HCT116 (cell line): ENCODE measurements at regions not wholly inside any gene's neighbourhood (a gene's known extent, or its start where the extent isn't known, plus 50 kb on each side); places are given as distances from the start of the nearest gene placed in this dataset.

Experiments
- ATAC-seq: fragments of 200-7000 bp; cut with Tn5 transposase; 2 replicates; pipeline ENCODE4 v1.9.1; 2020; ENCODE audit warnings: mild to moderate bottlenecking, moderate library complexity
- BruUV-seq: library from RNA; stranded (reverse); fragments of 400-500 nt; replicated peaks from 2 replicates; lab custom pipeline; 2021; lab: Mats Ljungman, UMichigan
- CTCF ChIA-PET: fragments of 300-600 bp; sonication (Branson Sonifier 250); formaldehyde crosslinking; loops from one replicate; lab custom pipeline; 2021; ENCODE audit warnings: antibody characterized with exemption; lab: Charles Lee
- POLR2A ChIA-PET: fragments of 300-600, 350-600 bp; sonication (Branson Sonifier 250); formaldehyde crosslinking; loops from one replicate; lab custom pipeline; 2021; ENCODE audit warnings: antibody characterized with exemption; lab: Charles Lee
- RAD21 ChIA-PET, 2 experiments: fragments of 300-600 bp; sonication (Branson Sonifier 250); formaldehyde crosslinking; loops; one replicate each; lab custom pipeline; 2023; ENCODE audit warnings: low total read pairs in 2 of 2; ENCODE audit not compliant: uncharacterized antibody in 2 of 2, unreplicated experiment in 2 of 2, low non-redundant PET in 1 of 2; lab: Charles Lee
- DNase-seq: peaks from one replicate; pipeline ENCODE4 v3.0.0-alpha.2; 2010; ENCODE audit warnings: low read depth, low spot score
- H2AFZ ChIP-seq: fragments of 200-600 bp; shearing (Covaris generic), sonication (generic); 2 replicates; pipeline ENCODE4 v1.6.1; 2017; ENCODE audit warnings: low read depth, mixed run types, mixed read lengths, antibody characterized with exemption, low read length; ENCODE audit not compliant: poor library complexity, severe bottlenecking
- H3K27ac ChIP-seq: 2 replicates; pipeline ENCODE4 v1.5.1; 2012; ENCODE audit warnings: low read depth, low read length
- H3K27me3 ChIP-seq: fragments of 200-600 bp; sonication (generic); 2 replicates; pipeline ENCODE4 v1.6.1; 2016; ENCODE audit warnings: mixed run types, low read length, mixed read lengths; ENCODE audit not compliant: insufficient read depth
- H3K36me3 ChIP-seq, 2 experiments: fragments of 200-500 bp in 1 of 2; fragments of 200-600 bp in 1 of 2; sonication (Bioruptor generic) in 1 of 2; sonication (generic) in 1 of 2; 2 replicates each; pipeline versions ENCODE4 v1.5.1 to v1.6.1; 2014 to 2016; ENCODE audit warnings: low read length in 2 of 2, inconsistent platforms in 1 of 2, mixed read lengths in 1 of 2, mixed run types in 1 of 2; ENCODE audit not compliant: insufficient read depth in 2 of 2, control insufficient read depth in 1 of 2
- H3K4me1 ChIP-seq, 2 experiments: fragments of 200-600 bp in 1 of 2; sonication (generic) in 1 of 2; 2 replicates each; pipeline versions ENCODE4 v1.5.1 to v1.6.1; 2012 to 2017; ENCODE audit warnings: low read length in 2 of 2, inconsistent platforms in 1 of 2, mild to moderate bottlenecking in 1 of 2, mixed read lengths in 1 of 2, mixed run types in 1 of 2, moderate library complexity in 1 of 2; ENCODE audit not compliant: insufficient read depth in 2 of 2, control insufficient read depth in 1 of 2
- H3K4me2 ChIP-seq: fragments of 200-600 bp; sonication (generic); 2 replicates; pipeline ENCODE4 v1.6.1; 2017; ENCODE audit warnings: mixed run types, low read length, mixed read lengths
- H3K4me3 ChIP-seq, 2 experiments: fragments of 200-600 bp in 1 of 2; sonication (generic) in 1 of 2; replicated peaks in 1 of 2; 2 replicates each; pipeline ENCODE4 v1.5.1; 2011 to 2016; ENCODE audit warnings: low read length in 2 of 2, control low read depth in 1 of 2, low read depth in 1 of 2, mild to moderate bottlenecking in 1 of 2, mixed read lengths in 1 of 2, mixed run types in 1 of 2
- H3K79me2 ChIP-seq: fragments of 200-600 bp; sonication (generic); 2 replicates; pipeline ENCODE4 v1.6.1; 2017; ENCODE audit warnings: mild to moderate bottlenecking, mixed run types, low read length, moderate library complexity, mixed read lengths; ENCODE audit not compliant: insufficient read depth
- H3K9ac ChIP-seq: fragments of 200-600 bp; sonication (generic); 2 replicates; pipeline ENCODE4 v1.6.1; 2016; ENCODE audit warnings: low read length, mixed read lengths
- H3K9me2 ChIP-seq: fragments of 200-600 bp; sonication (generic), shearing (Covaris generic); 2 replicates; pipeline ENCODE4 v1.6.1; 2017; ENCODE audit warnings: mixed run types, mild to moderate bottlenecking, moderate library complexity; ENCODE audit not compliant: insufficient read depth
- H3K9me3 ChIP-seq, 2 experiments: fragments of 200-500 bp in 1 of 2; fragments of 200-600 bp in 1 of 2; sonication (Bioruptor generic) in 1 of 2; sonication (generic) in 1 of 2; 2 replicates each; pipeline ENCODE4 v1.6.1; 2014 to 2017; ENCODE audit warnings: low read length in 2 of 2, mixed read lengths in 2 of 2, inconsistent platforms in 1 of 2, low read depth in 1 of 2, mild to moderate bottlenecking in 1 of 2, mixed run types in 1 of 2, moderate library complexity in 1 of 2; ENCODE audit not compliant: control insufficient read depth in 1 of 2, insufficient read depth in 1 of 2
- H4K20me1 ChIP-seq: fragments of 200-600 bp; sonication (generic), shearing (Covaris generic); 2 replicates; pipeline ENCODE4 v1.6.1; 2017; ENCODE audit warnings: mixed run types, mild to moderate bottlenecking, moderate library complexity; ENCODE audit not compliant: insufficient read depth
- CBX3 ChIP-seq: IDR thresholded peaks from 2 replicates; pipeline ENCODE4 v1.6.1; 2012; ENCODE audit warnings: low read depth
- CEBPB ChIP-seq: IDR thresholded peaks from 2 replicates; pipeline ENCODE4 v1.6.1; 2012; ENCODE audit warnings: low read depth
- EGR1 ChIP-seq: IDR thresholded peaks from 2 replicates; pipeline ENCODE4 v1.6.1; 2012; ENCODE audit warnings: low read depth
- ELF1 ChIP-seq: IDR thresholded peaks from 2 replicates; pipeline ENCODE4 v1.6.1; 2012; ENCODE audit warnings: low read depth, borderline replicate concordance
- EZH2 ChIP-seq: fragments of 200-600 bp; sonication (generic); IDR thresholded peaks from 2 replicates; pipeline ENCODE4 v1.6.1; 2017; ENCODE audit warnings: antibody characterized with exemption, mixed run types
- JUND ChIP-seq: IDR thresholded peaks from 2 replicates; pipeline ENCODE4 v1.6.1; 2012
- POLR2A ChIP-seq: IDR thresholded peaks from 2 replicates; pipeline ENCODE4 v1.7.0; 2011; ENCODE audit warnings: borderline replicate concordance; ENCODE audit not compliant: insufficient read depth, insufficient read length; ENCODE audit errors: extremely low read depth
- POLR2AphosphoS5 ChIP-seq: IDR thresholded peaks from 2 replicates; pipeline ENCODE4 v1.6.1; 2011; ENCODE audit warnings: mild to moderate bottlenecking, low read depth, low read length, moderate library complexity
- RAD21 ChIP-seq: IDR thresholded peaks from 2 replicates; pipeline ENCODE4 v1.6.1; 2012; ENCODE audit warnings: low read depth, mild to moderate bottlenecking
- SIN3A ChIP-seq: IDR thresholded peaks from 2 replicates; pipeline ENCODE4 v1.6.1; 2012; ENCODE audit warnings: low read depth
- SP1 ChIP-seq: IDR thresholded peaks from 2 replicates; pipeline ENCODE4 v1.6.1; 2012; ENCODE audit warnings: low read depth
- TCF7L2 ChIP-seq: IDR thresholded peaks from 2 replicates; pipeline ENCODE4 v1.7.0; 2011; ENCODE audit warnings: borderline replicate concordance, inconsistent platforms; ENCODE audit not compliant: insufficient read depth, insufficient read length; ENCODE audit errors: extremely low read depth
- YY1 ChIP-seq: IDR thresholded peaks from 2 replicates; pipeline ENCODE4 v1.6.1; 2011; ENCODE audit warnings: low read length, low read depth, moderate library complexity, mild to moderate bottlenecking; ENCODE audit not compliant: insufficient replicate concordance; ENCODE audit errors: extremely low read depth
- ZFX ChIP-seq: fragments of 450-650 bp; IDR thresholded peaks from 2 replicates; pipeline ENCODE4 v1.6.1; 2017
- intact Hi-C: fragments of 100-400 bp; cut with micrococcal nuclease; formaldehyde crosslinking; loops from 2 replicates; pipeline ENCODE4 v1.10.0; 2022
- TF ChIP-seq, protein P1 (sequence below): IDR thresholded peaks from 2 replicates; pipeline ENCODE4 v1.6.1; 2012
- TF ChIP-seq, protein P2 (sequence below): IDR thresholded peaks from 2 replicates; pipeline ENCODE4 v1.6.1; 2012; ENCODE audit warnings: low read depth
- TF ChIP-seq, protein P3 (sequence below): IDR thresholded peaks from 2 replicates; pipeline ENCODE4 v1.6.1; 2012
- TF ChIP-seq, protein P4 (sequence below), 3 experiments: fragments of 200-600 bp in 1 of 3; sonication (generic) in 1 of 3; IDR thresholded peaks in 2 of 3; conservative IDR thresholded peaks in 1 of 3; 2 replicates each; pipeline ENCODE4 v1.5.1; 2012 to 2017; ENCODE audit warnings: low read depth in 2 of 3, low read length in 2 of 3, antibody characterized with exemption in 1 of 3, borderline replicate concordance in 1 of 3, control low read depth in 1 of 3, mild to moderate bottlenecking in 1 of 3, mixed read lengths in 1 of 3, mixed run types in 1 of 3, moderate library complexity in 1 of 3; ENCODE audit not compliant: insufficient read depth in 1 of 3
- TF ChIP-seq, protein P5 (sequence below): IDR thresholded peaks from 2 replicates; pipeline ENCODE4 v1.6.1; 2011; ENCODE audit warnings: mild to moderate bottlenecking, low read length, moderate library complexity; ENCODE audit not compliant: insufficient replicate concordance; ENCODE audit errors: extremely low read depth

DNA sequence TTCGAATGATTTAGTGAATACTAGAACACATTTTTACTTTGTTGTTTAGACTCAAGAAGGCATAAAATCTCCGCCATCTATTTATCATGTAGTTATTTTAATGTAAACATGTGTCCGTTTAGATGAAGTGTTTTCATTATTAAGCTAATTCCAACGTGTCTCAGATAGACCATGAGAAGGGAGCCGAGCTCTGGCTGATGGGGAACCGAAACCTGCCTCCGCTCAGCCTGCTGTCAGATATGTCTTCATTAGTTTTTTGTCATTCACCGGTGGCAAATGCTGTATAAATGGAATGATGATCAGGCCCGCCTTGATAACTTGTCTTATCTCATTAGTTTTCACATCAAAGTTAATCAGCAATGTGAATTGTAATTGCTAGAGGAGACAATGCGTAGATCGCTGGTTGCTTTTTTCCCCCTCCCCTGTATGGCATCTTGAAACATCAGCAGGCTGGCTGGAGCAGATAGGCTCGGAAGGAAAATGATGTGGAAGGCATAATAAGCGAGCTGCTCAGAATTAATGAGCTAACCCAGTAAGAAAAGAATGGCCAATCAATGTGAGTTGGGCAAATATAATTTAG lies 136.4 kb downstream of the LINC00237 start:
- ATAC-seq, result no peak
- Histone ChIP-seq H3K4me1 (no peaks in the 10 kb centered on the region), H3K9me2 (no peaks in the 10 kb centered on the region), H3K36me3 (no peaks in the 10 kb centered on the region), H3K4me3 (no peak overlapping the region), H3K79me2 (no peaks in the 10 kb centered on the region), H2AFZ (no peak overlapping the region), H3K27ac (no peak overlapping the region), H3K9me3 (no peaks in the 10 kb centered on the region), H3K4me2 (no peak overlapping the region), H3K27me3 (peaks cover 50% of the 10 kb centered on the region), H3K9ac (no peak overlapping the region), H4K20me1 (no peaks in the 10 kb centered on the region)
- intact Hi-C loops, result no loop called here
- TF ChIP-seq, protein P1, sequence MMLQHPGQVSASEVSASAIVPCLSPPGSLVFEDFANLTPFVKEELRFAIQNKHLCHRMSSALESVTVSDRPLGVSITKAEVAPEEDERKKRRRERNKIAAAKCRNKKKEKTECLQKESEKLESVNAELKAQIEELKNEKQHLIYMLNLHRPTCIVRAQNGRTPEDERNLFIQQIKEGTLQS, result no peak
- TF ChIP-seq EZH2 (no peak), POLR2A (no peak), ZFX (no peak), POLR2AphosphoS5 (no peak), SIN3A (no peak), YY1 (no peak), JUND (no peak), EGR1 (no peak), CBX3 (no peak), CEBPB (no peak), RAD21 (no peak), ELF1 (no peak), TCF7L2 (no peak), SP1 (no peak)
- TF ChIP-seq, protein P2, sequence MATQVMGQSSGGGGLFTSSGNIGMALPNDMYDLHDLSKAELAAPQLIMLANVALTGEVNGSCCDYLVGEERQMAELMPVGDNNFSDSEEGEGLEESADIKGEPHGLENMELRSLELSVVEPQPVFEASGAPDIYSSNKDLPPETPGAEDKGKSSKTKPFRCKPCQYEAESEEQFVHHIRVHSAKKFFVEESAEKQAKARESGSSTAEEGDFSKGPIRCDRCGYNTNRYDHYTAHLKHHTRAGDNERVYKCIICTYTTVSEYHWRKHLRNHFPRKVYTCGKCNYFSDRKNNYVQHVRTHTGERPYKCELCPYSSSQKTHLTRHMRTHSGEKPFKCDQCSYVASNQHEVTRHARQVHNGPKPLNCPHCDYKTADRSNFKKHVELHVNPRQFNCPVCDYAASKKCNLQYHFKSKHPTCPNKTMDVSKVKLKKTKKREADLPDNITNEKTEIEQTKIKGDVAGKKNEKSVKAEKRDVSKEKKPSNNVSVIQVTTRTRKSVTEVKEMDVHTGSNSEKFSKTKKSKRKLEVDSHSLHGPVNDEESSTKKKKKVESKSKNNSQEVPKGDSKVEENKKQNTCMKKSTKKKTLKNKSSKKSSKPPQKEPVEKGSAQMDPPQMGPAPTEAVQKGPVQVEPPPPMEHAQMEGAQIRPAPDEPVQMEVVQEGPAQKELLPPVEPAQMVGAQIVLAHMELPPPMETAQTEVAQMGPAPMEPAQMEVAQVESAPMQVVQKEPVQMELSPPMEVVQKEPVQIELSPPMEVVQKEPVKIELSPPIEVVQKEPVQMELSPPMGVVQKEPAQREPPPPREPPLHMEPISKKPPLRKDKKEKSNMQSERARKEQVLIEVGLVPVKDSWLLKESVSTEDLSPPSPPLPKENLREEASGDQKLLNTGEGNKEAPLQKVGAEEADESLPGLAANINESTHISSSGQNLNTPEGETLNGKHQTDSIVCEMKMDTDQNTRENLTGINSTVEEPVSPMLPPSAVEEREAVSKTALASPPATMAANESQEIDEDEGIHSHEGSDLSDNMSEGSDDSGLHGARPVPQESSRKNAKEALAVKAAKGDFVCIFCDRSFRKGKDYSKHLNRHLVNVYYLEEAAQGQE, result no peak
- TF ChIP-seq, protein P3, sequence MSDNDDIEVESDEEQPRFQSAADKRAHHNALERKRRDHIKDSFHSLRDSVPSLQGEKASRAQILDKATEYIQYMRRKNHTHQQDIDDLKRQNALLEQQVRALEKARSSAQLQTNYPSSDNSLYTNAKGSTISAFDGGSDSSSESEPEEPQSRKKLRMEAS, result no peak
- TF ChIP-seq, protein P4, sequence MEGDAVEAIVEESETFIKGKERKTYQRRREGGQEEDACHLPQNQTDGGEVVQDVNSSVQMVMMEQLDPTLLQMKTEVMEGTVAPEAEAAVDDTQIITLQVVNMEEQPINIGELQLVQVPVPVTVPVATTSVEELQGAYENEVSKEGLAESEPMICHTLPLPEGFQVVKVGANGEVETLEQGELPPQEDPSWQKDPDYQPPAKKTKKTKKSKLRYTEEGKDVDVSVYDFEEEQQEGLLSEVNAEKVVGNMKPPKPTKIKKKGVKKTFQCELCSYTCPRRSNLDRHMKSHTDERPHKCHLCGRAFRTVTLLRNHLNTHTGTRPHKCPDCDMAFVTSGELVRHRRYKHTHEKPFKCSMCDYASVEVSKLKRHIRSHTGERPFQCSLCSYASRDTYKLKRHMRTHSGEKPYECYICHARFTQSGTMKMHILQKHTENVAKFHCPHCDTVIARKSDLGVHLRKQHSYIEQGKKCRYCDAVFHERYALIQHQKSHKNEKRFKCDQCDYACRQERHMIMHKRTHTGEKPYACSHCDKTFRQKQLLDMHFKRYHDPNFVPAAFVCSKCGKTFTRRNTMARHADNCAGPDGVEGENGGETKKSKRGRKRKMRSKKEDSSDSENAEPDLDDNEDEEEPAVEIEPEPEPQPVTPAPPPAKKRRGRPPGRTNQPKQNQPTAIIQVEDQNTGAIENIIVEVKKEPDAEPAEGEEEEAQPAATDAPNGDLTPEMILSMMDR (IDR thresholded peaks at IDR 0.05 in 2 of 3, conservative IDR thresholded peaks at IDR 0.05 in 1 of 3; ENCODE audit: borderline replicate concordance in 1 of 3, insufficient read depth in 1 of 3, low read depth in 2 of 3, low read length in 2 of 3), result no peak
- TF ChIP-seq, protein P5, sequence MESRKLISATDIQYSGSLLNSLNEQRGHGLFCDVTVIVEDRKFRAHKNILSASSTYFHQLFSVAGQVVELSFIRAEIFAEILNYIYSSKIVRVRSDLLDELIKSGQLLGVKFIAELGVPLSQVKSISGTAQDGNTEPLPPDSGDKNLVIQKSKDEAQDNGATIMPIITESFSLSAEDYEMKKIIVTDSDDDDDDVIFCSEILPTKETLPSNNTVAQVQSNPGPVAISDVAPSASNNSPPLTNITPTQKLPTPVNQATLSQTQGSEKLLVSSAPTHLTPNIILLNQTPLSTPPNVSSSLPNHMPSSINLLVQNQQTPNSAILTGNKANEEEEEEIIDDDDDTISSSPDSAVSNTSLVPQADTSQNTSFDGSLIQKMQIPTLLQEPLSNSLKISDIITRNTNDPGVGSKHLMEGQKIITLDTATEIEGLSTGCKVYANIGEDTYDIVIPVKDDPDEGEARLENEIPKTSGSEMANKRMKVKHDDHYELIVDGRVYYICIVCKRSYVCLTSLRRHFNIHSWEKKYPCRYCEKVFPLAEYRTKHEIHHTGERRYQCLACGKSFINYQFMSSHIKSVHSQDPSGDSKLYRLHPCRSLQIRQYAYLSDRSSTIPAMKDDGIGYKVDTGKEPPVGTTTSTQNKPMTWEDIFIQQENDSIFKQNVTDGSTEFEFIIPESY, result no peak
- DNase-seq, result no peak
- RAD21 ChIA-PET, result no interaction called here
- CTCF ChIA-PET, result no interaction called here
- BruUV-seq, result no TSS peak
- POLR2A ChIA-PET, result no interaction called here
